Thoracic aorta (tissue), 2 donors: ENCODE measurements at regions not wholly inside any gene's neighbourhood (a gene's known extent, or its start where the extent isn't known, plus 50 kb on each side); places are given as distances from the start of the nearest gene placed in this dataset.

ENCODE experiments used
- ATAC-seq: fragments of 150-250 bp; one replicate; pipeline ENCODE4 v1.8.0; 2017; ENCODE audit warnings: low read depth; ENCODE audit not compliant: insufficient number of reproducible peaks, low FRiP score
- DNase-seq: peaks from one replicate; pipeline ENCODE4 v3.0.0-alpha.2; 2020; ENCODE audit warnings: low spot score
- H3K27ac ChIP-seq, 2 donors: fragments of 200-600 bp; sonication (generic); 1 replicate in 1 of 2; 2 replicates in 1 of 2; pipeline ENCODE4 v1.5.1; 2016; ENCODE audit warnings: mild to moderate bottlenecking in 2 of 2, moderate library complexity in 2 of 2
- H3K27me3 ChIP-seq: fragments of 200-600 bp; sonication (generic); replicated peaks from 2 replicates; pipeline ENCODE4 v1.6.0; 2016; ENCODE audit warnings: mild to moderate bottlenecking; ENCODE audit not compliant: insufficient read depth
- H3K36me3 ChIP-seq: fragments of 200-600 bp; sonication (generic); one replicate; pipeline ENCODE4 v1.5.1; 2016
- H3K4me1 ChIP-seq, 2 donors: fragments of 200-600 bp; sonication (generic); 1 replicate in 1 of 2; 2 replicates in 1 of 2; pipeline versions ENCODE4 v1.5.1 to v1.6.0; 2016; ENCODE audit warnings: low read depth in 2 of 2, mild to moderate bottlenecking in 1 of 2; ENCODE audit not compliant: control insufficient read depth in 1 of 2
- H3K4me3 ChIP-seq: fragments of 200-600 bp; sonication (generic); 2 replicates; pipeline ENCODE4 v1.5.1; 2016; ENCODE audit warnings: mild to moderate bottlenecking
- H3K9me3 ChIP-seq: fragments of 200-600 bp; sonication (generic); 2 replicates; pipeline ENCODE4 v1.5.1; 2016
- CTCF ChIP-seq: fragments of 200-600 bp; sonication (generic); IDR thresholded peaks from one replicate; pipeline ENCODE4 v1.5.1; 2019; ENCODE audit warnings: antibody characterized with exemption

- H3K9me3 ChIP-seq: no peaks in the 10 kb centered on the region
- TF ChIP-seq CTCF: no peak
- H3K4me3 ChIP-seq: no peak overlapping the region
- ATAC-seq: no peak
- DNase-seq: no peak
- no peak overlapping the region for H3K27ac ChIP-seq
- H3K36me3 ChIP-seq: no peaks in the 10 kb centered on the region
- no peaks in the 10 kb centered on the region for H3K27me3 ChIP-seq
- peaks cover 3 to 13% of the 10 kb centered on the region in 2 donors for H3K4me1 ChIP-seq
These were observed 299.4 kb downstream of the ETNK1 start for GRCh38 chr12:22924391-22924790.

- Histone ChIP-seq H3K9me3 (no peaks in the 10 kb centered on the region), H3K27ac (no peak overlapping the region), H3K36me3 (no peaks in the 10 kb centered on the region), H3K27me3 (no peaks in the 10 kb centered on the region), H3K4me3 (no peak overlapping the region), H3K4me1 (peaks cover 3 to 13% of the 10 kb centered on the region in 2 donors)
- TF ChIP-seq CTCF: no peak
- no peak for ATAC-seq
- DNase-seq: no peak
These were observed 300.7 kb downstream of the ETNK1 start for GRCh38 chr12:22925623-22926022.

- no peak for DNase-seq
- Histone ChIP-seq H3K27me3 (no peaks in the 10 kb centered on the region), H3K36me3 (no peaks in the 10 kb centered on the region), H3K27ac (no peak overlapping the region), H3K4me1 (no peaks in the 10 kb centered on the region), H3K9me3 (no peaks in the 10 kb centered on the region), H3K4me3 (no peak overlapping the region)
- ATAC-seq: no peak
- TF ChIP-seq CTCF: no peak
These were observed 307.5 kb downstream of the ETNK1 start for GRCh38 chr12:22932431-22932830.

GRCh38 chr12:22935090-22935489 is 310.1 kb downstream of the ETNK1 start:
- DNase-seq (no peak), ATAC-seq (no peak)
- Histone ChIP-seq H3K27ac (no peak overlapping the region), H3K4me3 (peak overlapping the region; percentile 33), H3K4me1 (no peaks in the 10 kb centered on the region), H3K27me3 (no peaks in the 10 kb centered on the region), H3K36me3 (no peaks in the 10 kb centered on the region), H3K9me3 (no peaks in the 10 kb centered on the region)
- TF ChIP-seq CTCF: no peak

GRCh38 chr12:22935501-22935900 is 310.5 kb downstream of the ETNK1 start:
- Histone ChIP-seq H3K36me3 (no peaks in the 10 kb centered on the region), H3K27me3 (no peaks in the 10 kb centered on the region), H3K27ac (no peak overlapping the region), H3K4me1 (no peaks in the 10 kb centered on the region), H3K4me3 (peak overlapping the region; percentile 33), H3K9me3 (no peaks in the 10 kb centered on the region)
- no peak for DNase-seq
- ATAC-seq: no peak
- no peak for TF ChIP-seq CTCF
